Ammon's horn (tissue), 1 donor: ENCODE measurements at regions not wholly inside any gene's neighbourhood (a gene's known extent, or its start where the extent isn't known, plus 50 kb on each side); places are given as distances from the start of the nearest gene placed in this dataset.

Source experiments
- DNase-seq: peaks from one replicate; pipeline ENCODE4 v3.0.0-alpha.2; 2016; ENCODE audit warnings: low spot score

DNA sequence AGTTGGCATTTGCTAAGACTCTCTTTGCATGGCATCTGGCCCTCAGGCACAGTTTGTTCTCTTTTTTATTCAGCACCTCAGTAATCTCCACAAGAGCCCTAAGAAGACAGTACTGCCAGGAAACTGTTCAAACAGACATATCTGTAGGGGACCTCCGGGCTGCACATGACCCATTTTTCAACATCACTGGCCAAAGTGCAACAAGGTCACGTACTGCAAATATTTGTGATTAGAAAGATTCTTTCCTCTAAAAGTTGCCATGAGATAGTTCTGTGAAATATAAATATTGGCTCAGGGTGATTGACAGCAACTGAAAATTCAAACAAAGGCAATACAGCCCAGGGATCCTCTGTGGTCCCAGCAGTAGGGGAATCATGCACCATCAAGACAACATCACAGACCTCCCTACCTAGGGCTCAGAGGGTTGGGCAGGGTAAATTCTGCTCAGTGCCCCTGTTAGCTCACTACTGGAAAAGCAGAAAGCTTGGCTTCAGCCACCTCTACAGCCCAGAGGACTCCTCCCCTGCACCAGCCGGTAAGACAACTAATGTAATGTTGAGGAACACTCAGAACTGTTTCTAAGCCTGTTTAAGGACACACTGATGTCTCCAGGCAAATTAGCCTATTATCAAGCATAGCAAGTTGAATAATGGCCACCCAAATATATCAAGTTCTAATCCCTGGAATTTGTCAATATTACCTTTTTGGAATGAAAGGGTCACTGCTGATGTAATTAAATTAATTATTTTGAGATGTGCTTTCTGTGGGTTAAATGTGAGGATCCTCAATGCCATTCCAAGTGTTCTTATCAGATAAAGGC is 117.4 kb upstream of the LPP start:
- no peak for DNase-seq

- no peak for DNase-seq
These were observed 116.7 kb upstream of the LPP start for GRCh38 chr3:188037195-188037718.

DNA sequence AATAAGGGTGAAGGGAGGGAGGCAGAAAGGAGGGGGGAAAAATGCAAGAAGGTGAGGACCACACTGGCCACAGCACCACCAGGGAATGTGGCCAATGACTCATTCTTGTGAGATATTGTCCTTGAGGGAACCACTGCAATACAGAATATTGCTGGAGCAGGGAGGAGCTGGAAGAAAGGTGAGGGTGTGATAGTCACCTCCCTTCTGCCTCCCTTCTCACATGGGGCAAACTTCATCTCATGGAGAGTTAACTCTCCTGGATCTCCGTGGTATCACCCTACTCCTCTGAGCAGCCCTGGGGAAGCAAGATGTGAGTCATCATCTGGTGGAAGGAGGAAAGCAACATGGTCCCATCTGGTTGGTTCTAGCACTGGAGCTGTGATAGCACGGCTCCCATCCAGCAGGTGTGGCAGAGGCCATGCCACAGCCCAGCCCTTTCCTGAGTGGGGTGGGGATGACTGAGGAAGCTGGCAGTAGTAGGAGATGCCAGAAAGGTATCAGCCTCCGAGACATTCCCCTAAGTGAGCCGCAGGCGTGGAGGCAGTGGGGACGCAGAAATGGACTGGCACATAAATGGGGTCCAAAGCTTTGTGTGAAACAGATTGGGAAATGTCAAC is 115.9 kb upstream of the LPP start:
- DNase-seq = no peak

DNA sequence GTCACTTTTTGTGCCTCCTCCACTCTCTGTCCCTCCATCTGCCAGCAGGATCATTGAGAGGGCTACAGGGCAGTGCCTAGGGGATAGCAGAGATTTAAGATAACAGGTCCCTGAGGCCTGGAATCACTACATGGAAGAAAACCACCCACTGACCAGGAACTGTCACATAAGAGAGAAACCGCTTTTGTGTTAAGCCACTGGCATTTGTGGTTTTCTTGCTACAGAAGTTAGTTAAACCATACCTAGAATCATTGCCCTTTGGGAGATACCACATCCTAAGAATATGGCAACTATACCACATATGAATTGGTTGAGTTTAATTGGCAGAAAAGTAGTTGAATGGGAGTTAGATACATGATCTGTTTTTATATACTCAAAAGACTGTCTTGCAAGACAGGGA is 112.8 kb upstream of the LPP start:
- DNase-seq = no peak

DNA sequence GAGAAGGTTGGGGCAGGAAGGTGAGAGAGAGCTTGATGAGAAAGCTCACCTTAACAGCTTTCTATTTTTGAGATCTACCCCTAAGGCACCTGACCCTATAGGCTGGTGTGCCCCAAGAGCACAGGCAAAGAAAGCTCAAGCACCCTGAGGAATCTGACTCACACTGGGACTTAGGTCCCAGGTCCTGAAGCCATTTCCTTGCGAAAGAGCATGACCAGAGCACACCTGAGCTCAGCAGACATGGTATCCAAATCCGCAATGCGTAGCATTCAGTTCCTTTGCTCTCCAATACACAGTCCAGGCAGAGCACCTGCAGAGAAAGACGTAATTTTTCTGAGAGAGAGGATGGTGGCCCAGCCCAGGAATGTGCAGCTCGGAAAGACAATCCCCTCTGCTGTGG is 112.1 kb upstream of the LPP start:
- no peak for DNase-seq

DNA sequence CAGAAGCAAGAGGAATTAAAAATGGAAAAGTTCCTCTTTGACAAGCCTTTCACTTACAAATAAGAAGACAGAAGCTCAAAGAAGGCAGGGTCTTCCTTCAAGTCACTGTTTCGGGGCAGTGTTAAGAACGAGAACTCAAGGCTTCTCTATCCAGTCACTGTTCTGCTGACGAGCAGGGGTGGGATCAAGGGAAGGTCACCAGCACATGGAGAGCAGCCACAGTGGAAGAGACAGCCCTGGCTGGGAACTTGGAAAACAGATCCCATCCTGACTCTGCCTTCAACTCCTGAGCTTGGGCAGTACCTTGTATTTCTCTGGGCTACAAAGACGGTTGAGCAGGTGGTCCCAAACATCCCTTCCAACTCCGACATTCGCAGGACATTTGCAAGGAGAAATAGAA is 111.5 kb upstream of the LPP start:
- DNase-seq = no peak

- no peak for DNase-seq
These were observed 110.1 kb upstream of the LPP start for GRCh38 chr3:188043891-188044290.

- DNase-seq = no peak
These were observed 107.3 kb upstream of the LPP start for GRCh38 chr3:188046561-188047211.

GRCh38 chr3:188047536-188047935 is 106.4 kb upstream of the LPP start:
- DNase-seq = no peak

GRCh38 chr3:188049606-188050530 is 104.1 kb upstream of the LPP start:
- no peak for DNase-seq

DNA sequence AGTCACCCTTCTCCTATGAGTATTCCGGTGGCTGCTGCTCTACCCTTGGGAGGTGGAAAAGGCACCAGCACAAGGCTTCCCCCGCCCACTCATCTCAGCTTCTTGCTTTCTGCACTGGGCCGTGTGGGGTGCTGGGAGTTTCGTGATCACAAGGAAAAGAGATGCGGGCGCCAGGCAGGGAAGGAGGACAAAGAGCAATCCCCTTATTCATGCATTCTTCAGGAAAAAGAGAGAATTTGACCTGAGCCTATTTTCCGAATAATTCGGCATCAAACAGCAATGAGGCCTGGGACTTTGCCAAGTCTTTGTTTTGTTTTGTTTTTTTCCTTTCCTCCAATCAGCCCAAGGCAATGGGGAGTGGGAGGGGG is 102.2 kb upstream of the LPP start:
- peak; percentile 86 for DNase-seq

DNA sequence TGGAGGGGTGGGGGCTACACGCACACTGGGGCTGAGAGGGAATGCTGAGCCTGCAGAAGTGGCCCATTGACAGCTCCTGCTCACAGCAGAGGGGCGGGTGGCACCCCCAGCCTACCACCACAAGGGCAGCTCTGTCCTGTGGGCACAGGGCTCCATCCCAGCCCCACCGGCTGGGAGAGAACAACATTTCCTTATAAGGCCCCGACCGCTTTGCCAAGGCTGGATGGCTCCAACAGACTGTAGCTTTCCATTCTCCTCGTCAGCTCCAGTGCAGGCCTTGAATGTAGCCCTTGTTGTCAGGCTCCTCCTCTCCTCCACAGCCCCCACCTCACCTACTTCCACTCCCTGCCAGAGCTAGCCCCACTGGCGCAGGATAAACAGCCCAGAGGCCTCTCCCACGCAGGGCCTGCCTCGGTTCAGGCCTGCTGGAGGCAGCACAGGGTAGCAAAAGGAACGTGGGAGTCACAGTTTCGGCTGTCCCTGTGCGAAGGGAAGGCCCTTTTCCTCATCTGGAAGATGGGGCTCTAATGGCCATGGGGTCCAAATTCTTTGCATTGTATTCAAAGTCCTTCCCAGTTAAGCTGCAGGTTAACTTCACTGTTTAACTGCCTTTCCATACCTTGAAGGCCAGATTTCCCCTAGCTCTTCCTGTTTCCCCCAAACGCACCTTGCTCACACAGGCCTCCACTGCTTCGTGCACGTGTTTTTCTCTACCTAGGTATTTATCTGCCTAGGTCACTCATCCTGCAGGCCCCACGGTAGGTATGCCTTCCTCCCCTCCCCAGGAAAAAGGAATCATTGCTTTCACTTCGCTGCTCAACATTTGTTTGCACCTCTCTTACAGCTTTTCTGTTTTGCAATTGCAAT is 101.6 kb upstream of the LPP start:
- DNase-seq = peak; percentile 100

GRCh38 chr3:188053036-188053340 is 101.0 kb upstream of the LPP start:
- DNase-seq = no peak

GRCh38 chr3:188053710-188054380 is 100.1 kb upstream of the LPP start:
- DNase-seq = no peak

GRCh38 chr3:188054541-188054940 is 99.4 kb upstream of the LPP start:
- DNase-seq = no peak

GRCh38 chr3:188055388-188055787 is 98.6 kb upstream of the LPP start:
- DNase-seq = no peak

DNA sequence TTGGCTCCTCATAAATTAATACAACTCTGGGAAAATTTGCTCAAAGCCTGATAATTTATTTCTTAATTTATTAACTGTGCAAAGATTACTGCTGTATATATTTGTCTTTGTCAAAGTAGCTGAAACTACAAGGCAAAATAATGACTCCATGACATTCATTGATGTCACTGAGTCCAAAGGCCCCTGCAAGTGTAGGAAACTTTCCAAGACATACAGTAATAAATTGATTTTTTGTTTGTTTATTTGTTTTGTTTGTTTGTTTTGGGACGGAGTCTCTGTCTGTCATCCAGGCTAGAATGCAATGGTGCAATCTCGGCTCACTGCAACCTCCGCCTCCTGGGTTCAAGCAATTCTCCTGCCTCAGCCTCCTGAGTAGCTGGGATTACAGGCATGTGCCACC is 96.8 kb upstream of the LPP start:
- no peak for DNase-seq

- no peak for DNase-seq
These were observed 95.3 kb upstream of the LPP start for GRCh38 chr3:188058569-188059184.

DNA sequence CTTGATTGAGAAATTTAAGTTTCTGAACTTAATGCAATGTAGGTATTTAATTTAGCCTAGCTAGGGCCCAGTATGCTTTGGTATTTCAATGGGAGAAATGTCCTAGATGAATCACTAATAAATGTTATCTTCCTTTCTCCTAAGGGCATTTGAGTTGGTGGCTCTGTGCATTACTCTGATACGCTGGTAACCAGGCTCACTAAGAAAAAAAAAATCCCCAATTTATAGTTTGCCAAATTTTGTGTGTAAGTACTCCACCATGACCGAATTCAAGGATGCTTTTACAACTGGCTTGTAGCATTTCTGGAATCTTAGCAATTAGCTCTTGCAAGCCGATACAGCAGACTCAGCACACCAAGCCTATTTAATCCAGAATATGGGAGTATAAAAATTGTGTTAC is 94.6 kb upstream of the LPP start:
- no peak for DNase-seq

- no peak for DNase-seq
These were observed 93.6 kb upstream of the LPP start for GRCh38 chr3:188060264-188060835.
